HEK293 (cell line): ENCODE measurements at regions not wholly inside any gene's neighbourhood (a gene's known extent, or its start where the extent isn't known, plus 50 kb on each side); places are given as distances from the start of the nearest gene placed in this dataset.

Source experiments
- CTCF ChIA-PET: fragments of 350-600 bp; formaldehyde crosslinking; extraction: SDS; loops from one replicate; lab custom pipeline; 2021; ENCODE audit warnings: antibody characterized with exemption; lab: Yijun Ruan, JAX
- POLR2A ChIA-PET: fragments of 300-600 bp; formaldehyde crosslinking; extraction: SDS; loops from one replicate; lab custom pipeline; 2020; ENCODE audit warnings: antibody characterized with exemption, inconsistent platforms; lab: Yijun Ruan, JAX
- H3K27ac ChIP-seq: fragments of 200-500 bp; sonication (Bioruptor generic); 2 replicates; pipeline ENCODE4 v1.5.1; 2014; ENCODE audit warnings: low read depth, low read length, control low read depth, inconsistent platforms; ENCODE audit errors: extremely low read depth
- H3K36me3 ChIP-seq, 2 experiments: fragments of 200-500 bp in 1 of 2; sonication (Bioruptor generic) in 1 of 2; 1 replicate in 1 of 2; 2 replicates in 1 of 2; pipeline ENCODE4 v1.5.1; 2014 to 2017; ENCODE audit warnings: inconsistent platforms in 2 of 2, low read length in 2 of 2; ENCODE audit not compliant: control insufficient read depth in 2 of 2, insufficient read depth in 1 of 2
- H3K4me1 ChIP-seq: fragments of 200-500 bp; sonication (Bioruptor generic); 2 replicates; pipeline ENCODE4 v1.5.1; 2014; ENCODE audit warnings: mild to moderate bottlenecking, low read length, inconsistent platforms; ENCODE audit not compliant: control insufficient read depth, insufficient read depth
- H3K4me3 ChIP-seq: 2 replicates; pipeline ENCODE4 v1.5.1; 2011; ENCODE audit warnings: low read depth, mild to moderate bottlenecking, control low read depth, low read length, moderate library complexity
- H3K9me3 ChIP-seq: fragments of 200-500 bp; sonication (Bioruptor generic); 2 replicates; pipeline ENCODE4 v1.5.1; 2014; ENCODE audit warnings: low read depth, low read length, inconsistent platforms; ENCODE audit not compliant: control insufficient read depth, insufficient read depth
- FEZF1 ChIP-seq: fragments of 450-650 bp; formaldehyde crosslinking; IDR thresholded peaks from 2 replicates; pipeline ENCODE4 v1.5.1; 2016; ENCODE audit warnings: missing biosample characterization, missing genetic modification characterization
- PRDM4 ChIP-seq: fragments of 450-650 bp; formaldehyde crosslinking; IDR thresholded peaks from 2 replicates; pipeline ENCODE4 v1.5.1; 2017; ENCODE audit warnings: missing biosample characterization, missing genetic modification characterization
- SP2 ChIP-seq: fragments of 450-650 bp; formaldehyde crosslinking; IDR thresholded peaks from 2 replicates; pipeline ENCODE4 v1.5.1; 2016; ENCODE audit warnings: missing biosample characterization, missing genetic modification characterization
- SP3 ChIP-seq: fragments of 450-650 bp; formaldehyde crosslinking; IDR thresholded peaks from 2 replicates; pipeline ENCODE4 v1.5.1; 2016; ENCODE audit warnings: missing biosample characterization, missing genetic modification characterization
- SP7 ChIP-seq: fragments of 450-650 bp; formaldehyde crosslinking; IDR thresholded peaks from 2 replicates; pipeline ENCODE4 v1.5.1; 2016; ENCODE audit warnings: missing biosample characterization, missing genetic modification characterization
- TSHZ1 ChIP-seq: fragments of 450-650 bp; formaldehyde crosslinking; IDR thresholded peaks from 2 replicates; pipeline ENCODE4 v1.5.1; 2016; ENCODE audit warnings: missing biosample characterization, missing genetic modification characterization, borderline replicate concordance
- ZNF133 ChIP-seq: fragments of 450-650 bp; formaldehyde crosslinking; IDR thresholded peaks from 2 replicates; pipeline ENCODE4 v1.5.1; 2016; ENCODE audit warnings: missing biosample characterization, missing genetic modification characterization
- ZNF155 ChIP-seq: fragments of 450-650 bp; formaldehyde crosslinking; IDR thresholded peaks from 2 replicates; pipeline ENCODE4 v1.5.1; 2016; ENCODE audit warnings: missing biosample characterization, missing genetic modification characterization
- ZNF157 ChIP-seq: fragments of 450-650 bp; formaldehyde crosslinking; IDR thresholded peaks from 2 replicates; pipeline ENCODE4 v1.5.1; 2016; ENCODE audit warnings: missing biosample characterization, missing genetic modification characterization
- ZNF175 ChIP-seq: fragments of 450-650 bp; formaldehyde crosslinking; IDR thresholded peaks from 2 replicates; pipeline ENCODE4 v1.5.1; 2016; ENCODE audit warnings: missing biosample characterization, missing genetic modification characterization
- ZNF398 ChIP-seq: fragments of 450-650 bp; formaldehyde crosslinking; IDR thresholded peaks from 2 replicates; pipeline ENCODE4 v1.5.1; 2017; ENCODE audit warnings: missing biosample characterization, missing genetic modification characterization
- ZNF530 ChIP-seq: fragments of 450-650 bp; formaldehyde crosslinking; IDR thresholded peaks from 2 replicates; pipeline ENCODE4 v1.5.1; 2016; ENCODE audit warnings: low read depth, missing biosample characterization, missing genetic modification characterization
- ZNF561 ChIP-seq: fragments of 450-650 bp; IDR thresholded peaks from 2 replicates; pipeline ENCODE4 v1.5.1; 2018; ENCODE audit warnings: missing biosample characterization, missing genetic modification characterization, borderline replicate concordance
- ZNF621 ChIP-seq: fragments of 450-650 bp; formaldehyde crosslinking; IDR thresholded peaks from 2 replicates; pipeline ENCODE4 v1.5.1; 2017; ENCODE audit warnings: missing biosample characterization, missing genetic modification characterization
- ZNF645 ChIP-seq: fragments of 450-650 bp; formaldehyde crosslinking; IDR thresholded peaks from 2 replicates; pipeline ENCODE4; 2016; ENCODE audit warnings: missing biosample characterization, missing genetic modification characterization
- ZNF76 ChIP-seq: fragments of 450-650 bp; formaldehyde crosslinking; IDR thresholded peaks from 2 replicates; pipeline ENCODE4; 2016; ENCODE audit warnings: low read depth, missing biosample characterization, missing genetic modification characterization, borderline replicate concordance
- ZNF837 ChIP-seq: fragments of 450-650 bp; formaldehyde crosslinking; IDR thresholded peaks from 2 replicates; pipeline ENCODE4 v1.5.1; 2016; ENCODE audit warnings: missing biosample characterization, missing genetic modification characterization
- ZNF843 ChIP-seq: fragments of 450-650 bp; formaldehyde crosslinking; IDR thresholded peaks from 2 replicates; pipeline ENCODE4 v1.5.1; 2016; ENCODE audit warnings: missing biosample characterization, missing genetic modification characterization
- TF ChIP-seq, protein P1 (sequence below): fragments of 450-650 bp; formaldehyde crosslinking; IDR thresholded peaks from 2 replicates; pipeline ENCODE4 v1.5.1; 2017; ENCODE audit warnings: missing biosample characterization, missing genetic modification characterization

- Histone ChIP-seq H3K4me3 (no peak overlapping the region), H3K36me3 (no peaks in the 10 kb centered on the region), H3K4me1 (no peaks in the 10 kb centered on the region), H3K27ac (no peak overlapping the region), H3K9me3 (no peaks in the 10 kb centered on the region)
- TF ChIP-seq ZNF157 (tag by site-specific recombination): no peak
- no peak for TF ChIP-seq ZNF843 (tag by site-specific recombination)
- TF ChIP-seq, protein P1, sequence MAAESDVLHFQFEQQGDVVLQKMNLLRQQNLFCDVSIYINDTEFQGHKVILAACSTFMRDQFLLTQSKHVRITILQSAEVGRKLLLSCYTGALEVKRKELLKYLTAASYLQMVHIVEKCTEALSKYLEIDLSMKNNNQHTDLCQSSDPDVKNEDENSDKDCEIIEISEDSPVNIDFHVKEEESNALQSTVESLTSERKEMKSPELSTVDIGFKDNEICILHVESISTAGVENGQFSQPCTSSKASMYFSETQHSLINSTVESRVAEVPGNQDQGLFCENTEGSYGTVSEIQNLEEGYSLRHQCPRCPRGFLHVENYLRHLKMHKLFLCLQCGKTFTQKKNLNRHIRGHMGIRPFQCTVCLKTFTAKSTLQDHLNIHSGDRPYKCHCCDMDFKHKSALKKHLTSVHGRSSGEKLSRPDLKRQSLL (tag by site-specific recombination): no peak
- no peak for TF ChIP-seq SP7
- no peak for TF ChIP-seq ZNF645 (tag by site-specific recombination)
- no peak for TF ChIP-seq ZNF76 (tag by site-specific recombination)
- TF ChIP-seq ZNF155 (tag by site-specific recombination): no peak
- no peak for TF ChIP-seq SP3 (tag by site-specific recombination)
- TF ChIP-seq ZNF133 (tag by site-specific recombination): no peak
- no peak for TF ChIP-seq ZNF621 (tag by site-specific recombination)
- TF ChIP-seq ZNF561 (tag by site-specific recombination): no peak
- no peak for TF ChIP-seq TSHZ1 (tag by site-specific recombination)
- no peak for TF ChIP-seq ZNF175 (tag by site-specific recombination)
- TF ChIP-seq ZNF837 (tag by site-specific recombination): no peak
- no peak for TF ChIP-seq PRDM4
- no peak for TF ChIP-seq SP2 (tag by site-specific recombination)
- no peak for TF ChIP-seq ZNF530 (tag by site-specific recombination)
- no peak for TF ChIP-seq ZNF398
- TF ChIP-seq FEZF1 (tag by site-specific recombination): no peak
- ChIA-PET POLR2A (no interaction called here), CTCF (no interaction called here)
Observed at GRCh38 chr13:61664801-61665705, 249.4 kb upstream of the PCDH20 start.
